ENCODE measurements at regions not wholly inside any gene's neighbourhood (a gene's known extent, or its start where the extent isn't known, plus 50 kb on each side); places are given as distances from the start of the nearest gene placed in this dataset.

DNA sequence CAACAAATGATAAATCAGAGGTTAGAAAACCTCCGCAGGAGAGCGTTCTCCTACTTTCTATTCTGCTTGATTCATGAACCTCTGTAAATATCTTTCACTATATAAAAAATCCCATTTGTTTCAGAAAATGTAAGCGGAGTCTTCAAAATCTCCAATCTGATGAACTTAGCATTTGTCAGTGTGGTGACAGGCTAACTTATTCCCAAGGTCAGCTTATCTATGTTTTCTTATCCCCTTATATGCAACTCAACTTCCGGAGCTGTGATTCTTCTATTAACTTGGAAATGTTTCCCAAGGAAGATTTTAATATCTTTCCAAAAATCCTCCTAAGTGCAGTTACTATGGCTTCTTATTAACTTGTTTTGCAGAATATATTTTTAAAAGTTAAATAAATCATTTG is 87.5 kb upstream of the C1QTNF7 start:
- TF ChIP-seq ZFX (IDR thresholded peaks at IDR 0.05; ENCODE audit: borderline replicate concordance) = no peak
- TF ChIP-seq, protein P1, sequence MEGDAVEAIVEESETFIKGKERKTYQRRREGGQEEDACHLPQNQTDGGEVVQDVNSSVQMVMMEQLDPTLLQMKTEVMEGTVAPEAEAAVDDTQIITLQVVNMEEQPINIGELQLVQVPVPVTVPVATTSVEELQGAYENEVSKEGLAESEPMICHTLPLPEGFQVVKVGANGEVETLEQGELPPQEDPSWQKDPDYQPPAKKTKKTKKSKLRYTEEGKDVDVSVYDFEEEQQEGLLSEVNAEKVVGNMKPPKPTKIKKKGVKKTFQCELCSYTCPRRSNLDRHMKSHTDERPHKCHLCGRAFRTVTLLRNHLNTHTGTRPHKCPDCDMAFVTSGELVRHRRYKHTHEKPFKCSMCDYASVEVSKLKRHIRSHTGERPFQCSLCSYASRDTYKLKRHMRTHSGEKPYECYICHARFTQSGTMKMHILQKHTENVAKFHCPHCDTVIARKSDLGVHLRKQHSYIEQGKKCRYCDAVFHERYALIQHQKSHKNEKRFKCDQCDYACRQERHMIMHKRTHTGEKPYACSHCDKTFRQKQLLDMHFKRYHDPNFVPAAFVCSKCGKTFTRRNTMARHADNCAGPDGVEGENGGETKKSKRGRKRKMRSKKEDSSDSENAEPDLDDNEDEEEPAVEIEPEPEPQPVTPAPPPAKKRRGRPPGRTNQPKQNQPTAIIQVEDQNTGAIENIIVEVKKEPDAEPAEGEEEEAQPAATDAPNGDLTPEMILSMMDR (IDR thresholded peaks at IDR 0.05) = no peak

DNA sequence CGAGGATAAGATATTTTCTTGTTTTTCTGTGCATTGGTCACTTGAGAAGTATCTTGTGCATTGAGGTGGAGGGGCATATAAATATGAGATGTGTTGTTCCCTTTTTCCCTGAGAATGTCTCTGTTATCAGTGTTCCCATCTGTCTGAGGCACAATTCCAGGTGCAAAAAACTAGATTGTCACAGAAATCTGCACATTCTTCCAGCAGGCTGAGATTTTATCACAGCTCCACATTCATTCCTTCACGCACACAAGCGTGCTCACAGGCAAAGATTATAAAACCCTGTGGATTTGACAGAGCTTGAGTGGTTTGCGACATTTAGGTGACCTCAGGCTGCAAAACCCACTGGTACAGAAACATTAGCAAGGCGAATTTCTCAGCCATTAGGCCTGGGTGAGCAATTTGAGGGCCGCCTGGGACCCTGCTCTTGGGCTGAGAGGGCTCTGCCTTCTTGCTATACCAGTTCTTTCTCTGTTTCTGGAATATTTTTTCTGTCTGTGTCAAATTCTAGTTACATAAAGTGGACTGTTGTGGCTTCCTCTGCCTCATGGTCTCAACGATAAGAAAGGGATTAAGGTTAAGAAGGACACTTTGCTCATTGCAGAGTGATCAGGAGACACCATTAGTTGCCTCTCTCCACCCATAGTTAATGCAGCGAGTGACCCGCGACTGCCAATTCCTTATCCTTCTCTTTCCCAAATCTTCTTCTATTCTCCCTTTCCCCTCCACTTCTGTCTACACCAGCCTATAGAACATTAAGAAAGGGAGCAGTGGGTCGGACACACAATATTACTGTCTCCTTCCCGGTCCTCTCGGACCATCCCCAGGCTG is 86.7 kb upstream of the C1QTNF7 start:
- H3K27ac ChIP-seq = no peak overlapping the region
- TF ChIP-seq ZFX (IDR thresholded peaks at IDR 0.05; ENCODE audit: borderline replicate concordance) = no peak
- TF ChIP-seq, protein P1 (IDR thresholded peaks at IDR 0.05) = no peak

More for the DNA sequence above, 87.5 kb upstream of the C1QTNF7 start:
- H3K27ac ChIP-seq = no peak overlapping the region

DNA sequence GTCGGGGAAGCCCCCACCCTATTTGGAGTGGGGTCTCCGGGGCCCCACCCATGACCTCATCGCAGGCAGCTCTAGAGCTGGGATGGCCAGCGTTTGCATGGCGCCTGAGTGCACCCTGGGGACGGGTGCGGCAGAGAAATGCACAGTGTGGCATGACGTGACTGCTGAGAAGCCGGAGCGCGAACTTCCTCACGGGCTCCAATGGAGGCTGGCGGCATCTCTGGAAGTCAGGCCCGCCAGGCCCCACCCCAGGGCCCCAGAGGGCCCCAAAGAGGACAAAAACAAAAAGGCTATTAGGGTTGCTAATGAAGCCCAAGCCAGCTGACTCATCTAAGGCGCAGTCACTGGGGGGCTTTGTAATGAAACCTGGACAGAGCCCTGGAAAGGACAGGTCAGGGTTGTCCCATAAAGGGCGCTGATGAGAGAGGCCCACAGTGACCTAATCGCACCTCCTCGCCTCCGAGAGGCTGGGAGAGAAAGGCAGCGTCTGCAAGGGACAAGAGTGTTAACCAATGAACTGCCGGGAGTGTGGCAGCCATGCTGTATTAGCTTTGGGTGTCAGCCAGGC is 86.0 kb upstream of the C1QTNF7 start:
- TF ChIP-seq, protein P1 (IDR thresholded peaks at IDR 0.05) = no peak
- no peak for TF ChIP-seq ZFX (IDR thresholded peaks at IDR 0.05; ENCODE audit: borderline replicate concordance)
- no peak overlapping the region for H3K27ac ChIP-seq

DNA sequence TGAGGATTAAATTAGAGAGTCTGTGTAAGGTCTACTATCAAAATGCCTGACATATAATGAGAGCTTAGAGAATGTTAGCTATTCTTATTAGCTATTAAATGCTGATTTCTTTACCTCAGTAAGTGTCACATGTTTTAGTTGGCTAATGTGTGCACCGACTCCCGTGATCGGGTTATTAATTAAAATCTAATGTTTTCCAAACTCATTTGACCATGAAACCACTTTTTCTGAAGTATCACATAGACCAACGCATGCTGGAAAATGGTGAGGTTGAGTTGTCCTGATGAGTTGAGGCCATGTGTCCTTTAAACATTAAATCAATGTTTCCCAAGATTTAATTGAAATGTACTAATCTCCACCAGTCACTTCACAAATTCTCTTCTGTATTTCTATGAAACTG is 84.8 kb upstream of the C1QTNF7 start:
- TF ChIP-seq ZFX (IDR thresholded peaks at IDR 0.05; ENCODE audit: borderline replicate concordance) = no peak
- TF ChIP-seq, protein P1 (IDR thresholded peaks at IDR 0.05) = no peak
- no peak overlapping the region for H3K27ac ChIP-seq

DNA sequence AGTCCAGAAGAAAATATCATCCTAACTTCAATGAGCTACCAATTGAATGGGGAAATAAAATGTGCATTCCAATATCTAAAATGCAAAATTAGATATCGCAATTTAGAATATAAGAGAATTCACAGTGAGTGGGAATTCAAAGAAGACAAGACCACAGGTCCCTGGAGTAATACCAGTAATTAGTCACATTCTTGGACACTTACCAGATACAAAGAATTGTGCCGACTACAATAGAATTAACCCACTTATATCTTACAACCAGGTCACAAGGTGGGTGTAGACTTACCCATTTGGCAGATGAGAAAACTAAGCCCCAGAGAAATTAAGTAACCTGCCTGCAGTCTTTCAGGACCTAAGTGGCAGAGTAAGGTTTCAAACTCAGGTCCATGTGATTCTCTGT is 84.3 kb upstream of the C1QTNF7 start:
- TF ChIP-seq ZFX (IDR thresholded peaks at IDR 0.05; ENCODE audit: borderline replicate concordance) = no peak
- TF ChIP-seq, protein P1 (IDR thresholded peaks at IDR 0.05) = no peak
- H3K27ac ChIP-seq = no peak overlapping the region

DNA sequence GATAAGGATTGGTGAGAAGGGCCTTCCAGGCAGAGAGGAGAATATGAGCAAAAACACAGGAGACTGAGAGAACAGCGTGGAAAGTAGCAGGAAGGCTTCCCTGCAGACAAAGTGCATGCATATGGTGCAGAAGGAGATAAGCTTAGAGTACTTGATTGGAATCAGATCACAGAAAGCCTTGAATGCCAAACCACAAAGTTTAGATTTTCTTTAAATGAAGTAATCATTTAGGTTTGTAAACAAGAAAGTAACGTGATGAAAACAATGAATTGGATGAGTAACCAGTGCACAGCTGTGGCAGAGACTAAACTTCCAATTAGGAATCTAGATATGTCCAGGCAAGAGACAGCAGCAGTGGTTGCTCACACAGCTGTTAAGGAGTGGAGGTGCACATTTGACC is 83.8 kb upstream of the C1QTNF7 start:
- no peak overlapping the region for H3K27ac ChIP-seq
- TF ChIP-seq ZFX (IDR thresholded peaks at IDR 0.05; ENCODE audit: borderline replicate concordance) = no peak
- TF ChIP-seq, protein P1 (IDR thresholded peaks at IDR 0.05) = no peak

DNA sequence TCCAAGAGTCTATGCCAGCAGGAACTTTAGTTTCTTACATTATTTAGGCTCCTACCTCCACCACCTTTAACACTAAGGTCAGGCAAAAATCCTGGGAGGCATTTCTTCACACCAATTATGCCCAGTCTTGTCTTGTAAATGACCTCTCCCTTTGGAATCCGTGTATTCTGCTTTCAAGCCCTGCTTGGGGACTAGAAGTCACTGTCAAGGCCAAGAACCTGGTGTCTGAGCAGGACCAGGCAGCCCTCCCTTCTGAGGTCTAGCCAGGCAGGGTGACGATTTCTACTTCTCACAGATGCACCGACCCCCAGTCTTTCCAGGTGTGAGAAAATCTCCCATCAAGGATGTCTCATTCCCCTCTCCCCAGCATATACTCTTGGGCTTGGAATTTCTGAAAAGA is 82.7 kb upstream of the C1QTNF7 start:
- TF ChIP-seq, protein P1 (IDR thresholded peaks at IDR 0.05) = no peak
- no peak for TF ChIP-seq ZFX (IDR thresholded peaks at IDR 0.05; ENCODE audit: borderline replicate concordance)
- H3K27ac ChIP-seq = no peak overlapping the region

All from 22Rv1 (cell line).